WTC11 (cell line): ENCODE measurements at regions not wholly inside any gene's neighbourhood (a gene's known extent, or its start where the extent isn't known, plus 50 kb on each side); places are given as distances from the start of the nearest gene placed in this dataset.

Experiments used
- ATAC-seq: fragments of 200-7000 bp; cut with Tn5 transposase; 2 replicates; pipeline ENCODE4 v1.10.0; 2021; ENCODE audit warnings: mild to moderate bottlenecking, moderate library complexity
- CTCF ChIA-PET: fragments of 300-600 bp; sonication (Branson Sonifier 250); formaldehyde crosslinking; loops from one replicate; lab custom pipeline; 2021; ENCODE audit warnings: antibody characterized with exemption; lab: Charles Lee
- POLR2A ChIA-PET: fragments of 350-600 bp; sonication (Branson Sonifier 250); formaldehyde crosslinking; loops from one replicate; lab custom pipeline; 2021; ENCODE audit warnings: antibody characterized with exemption; lab: Charles Lee
- DNase-seq: peaks from one replicate; pipeline ENCODE4 v3.0.0; 2021; ENCODE audit warnings: low spot score
- H3K27ac Mint-ChIP-seq: 2 replicates; pipeline ENCODE4 v1.8.0; 2021; ENCODE audit warnings: mixed read lengths
- H3K27me3 Mint-ChIP-seq: 2 replicates; pipeline ENCODE4 v1.8.0; 2021; ENCODE audit warnings: low read depth, mild to moderate bottlenecking, moderate library complexity, mixed read lengths
- H3K36me3 Mint-ChIP-seq: 2 replicates; pipeline ENCODE4 v1.8.0; 2021; ENCODE audit warnings: mixed read lengths
- H3K4me1 Mint-ChIP-seq: 2 replicates; pipeline ENCODE4 v1.8.0; 2022; ENCODE audit warnings: mixed read lengths
- H3K4me3 Mint-ChIP-seq: 2 replicates; pipeline ENCODE4 v1.8.0; 2021; ENCODE audit warnings: mild to moderate bottlenecking, moderate library complexity, mixed read lengths
- H3K9me3 Mint-ChIP-seq: 2 replicates; pipeline ENCODE4 v1.8.0; 2021; ENCODE audit warnings: mixed read lengths
- ATF1 ChIP-seq: sonication (generic); formaldehyde crosslinking; IDR thresholded peaks from 2 replicates; pipeline ENCODE4 v1.8.1; 2023; ENCODE audit warnings: mild to moderate bottlenecking, moderate library complexity, missing genetic modification reagents
- ATF6 ChIP-seq: sonication (generic); formaldehyde crosslinking; IDR thresholded peaks from 2 replicates; pipeline ENCODE4 v1.8.1; 2023; ENCODE audit warnings: mild to moderate bottlenecking, missing genetic modification reagents
- CDX4 ChIP-seq: fragments of 250-450 bp; sonication (Bioruptor Pico); IDR thresholded peaks from 2 replicates; pipeline ENCODE4 v1.9.0; 2021; ENCODE audit warnings: moderate library complexity, mild to moderate bottlenecking, inconsistent platforms, borderline replicate concordance
- EMX1 ChIP-seq: fragments of 250-450 bp; sonication (Bioruptor Pico); IDR thresholded peaks from 2 replicates; pipeline ENCODE4 v1.8.0; 2021; ENCODE audit warnings: mild to moderate bottlenecking
- ETV6 ChIP-seq: sonication (generic); formaldehyde crosslinking; IDR thresholded peaks from 2 replicates; pipeline ENCODE4 v1.8.1; 2022; ENCODE audit warnings: mild to moderate bottlenecking, missing genetic modification reagents
- GABPB1 ChIP-seq: sonication (generic); formaldehyde crosslinking; IDR thresholded peaks from 2 replicates; pipeline ENCODE4 v1.8.1; 2023; ENCODE audit warnings: mild to moderate bottlenecking, missing genetic modification reagents
- GRHL2 ChIP-seq: fragments of 250-450 bp; sonication (Bioruptor Pico); IDR thresholded peaks from 2 replicates; pipeline ENCODE4 v1.8.0; 2022; ENCODE audit warnings: mild to moderate bottlenecking, moderate library complexity; ENCODE audit not compliant: insufficient replicate concordance, severe bottlenecking
- RELA ChIP-seq: sonication (generic); formaldehyde crosslinking; IDR thresholded peaks from 2 replicates; pipeline ENCODE4 v1.8.1; 2022; ENCODE audit warnings: missing genetic modification reagents, mild to moderate bottlenecking, borderline replicate concordance
- TP53 ChIP-seq: sonication (generic); formaldehyde crosslinking; IDR thresholded peaks from 2 replicates; pipeline ENCODE4 v1.8.1; 2023; ENCODE audit warnings: mild to moderate bottlenecking, missing genetic modification reagents
- USF2 ChIP-seq: sonication (generic); formaldehyde crosslinking; IDR thresholded peaks from 2 replicates; pipeline ENCODE4 v1.8.1; 2023; ENCODE audit warnings: mild to moderate bottlenecking, missing genetic modification reagents, moderate library complexity
- ZNF121 ChIP-seq: sonication (generic); formaldehyde crosslinking; IDR thresholded peaks from 2 replicates; pipeline ENCODE4 v1.8.0; 2023; ENCODE audit warnings: missing genetic modification reagents
- ZNF232 ChIP-seq: sonication (generic); formaldehyde crosslinking; IDR thresholded peaks from 2 replicates; pipeline ENCODE4 v1.8.0; 2022; ENCODE audit warnings: mild to moderate bottlenecking, missing genetic modification reagents
- ZNF317 ChIP-seq: sonication (generic); formaldehyde crosslinking; IDR thresholded peaks from 2 replicates; pipeline ENCODE4 v1.8.1; 2023; ENCODE audit warnings: low read depth, mild to moderate bottlenecking, moderate library complexity, missing genetic modification reagents, borderline replicate concordance
- ZNF416 ChIP-seq: fragments of 250-450 bp; sonication (Bioruptor Pico); IDR thresholded peaks from 2 replicates; pipeline ENCODE4 v1.9.0; 2021; ENCODE audit warnings: mild to moderate bottlenecking, inconsistent platforms
- ZNF512 ChIP-seq: sonication (generic); formaldehyde crosslinking; IDR thresholded peaks from 2 replicates; pipeline ENCODE4 v1.8.1; 2022; ENCODE audit warnings: missing genetic modification reagents, borderline replicate concordance
- ZNF671 ChIP-seq: fragments of 250-450 bp; sonication (Bioruptor Pico); IDR thresholded peaks from 2 replicates; pipeline ENCODE4 v1.8.0; 2021; ENCODE audit warnings: mild to moderate bottlenecking
- TF ChIP-seq, protein P1 (sequence below): sonication (generic); formaldehyde crosslinking; conservative IDR thresholded peaks from 2 replicates; pipeline ENCODE4 v1.8.1; 2022; ENCODE audit warnings: mild to moderate bottlenecking, missing genetic modification reagents
- TF ChIP-seq, protein P2 (sequence below): sonication (generic); formaldehyde crosslinking; IDR thresholded peaks from 2 replicates; pipeline ENCODE4 v1.8.0; 2023; ENCODE audit warnings: missing genetic modification reagents
- TF ChIP-seq, protein P3 (sequence below): sonication (generic); formaldehyde crosslinking; IDR thresholded peaks from 2 replicates; pipeline ENCODE4 v1.8.0; 2022; ENCODE audit warnings: mild to moderate bottlenecking, missing genetic modification reagents

DNA sequence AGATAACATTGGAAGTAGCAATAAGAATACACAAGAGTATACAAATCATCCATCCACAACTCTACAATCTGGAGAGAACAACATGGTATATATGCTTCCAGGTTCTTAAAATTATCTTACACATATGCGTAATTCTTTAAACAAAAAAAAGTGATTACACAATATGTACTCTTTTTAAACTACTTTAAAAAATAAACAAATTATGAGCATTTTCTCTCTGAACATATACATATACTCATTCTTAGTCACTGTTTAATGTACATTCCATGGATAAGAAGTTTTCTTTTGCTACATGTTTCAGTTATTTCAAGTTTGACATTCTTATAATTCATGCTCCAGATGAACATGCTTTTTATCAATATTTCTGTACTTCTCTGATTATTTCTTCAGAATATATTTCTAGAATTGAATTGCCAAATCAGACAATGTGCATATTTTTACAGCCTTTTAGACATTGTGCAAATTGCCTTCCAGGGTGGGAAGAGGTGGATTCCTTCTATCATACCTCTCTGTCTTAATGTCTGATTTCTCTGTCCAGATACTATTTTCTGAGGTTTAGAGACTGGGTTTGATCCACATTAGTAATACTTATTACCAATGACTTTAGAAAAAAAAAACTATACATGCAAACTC, 551.6 kb downstream of the METTL15 start:
- Mint-ChIP-seq H3K27me3 (no peaks in the 10 kb centered on the region), H3K36me3 (peaks cover 5% of the 10 kb centered on the region; the same call in 1 of the 2 replicates), H3K4me1 (no peaks in the 10 kb centered on the region), H3K9me3 (peaks cover 21% of the 10 kb centered on the region), H3K27ac (no peak overlapping the region), H3K4me3 (no peak overlapping the region)
- ChIA-PET POLR2A (no interaction called here), CTCF (no interaction called here)
- DNase-seq = no peak
- ATAC-seq = no peak
- TF ChIP-seq ZNF121 (CRISPR knock-in tag) = no peak
- TF ChIP-seq ZNF232 = no peak
- TF ChIP-seq GABPB1 (CRISPR knock-in tag) = no peak
- TF ChIP-seq GRHL2 = no peak
- no peak for TF ChIP-seq EMX1 (CRISPR knock-in tag)
- TF ChIP-seq, protein P1, sequence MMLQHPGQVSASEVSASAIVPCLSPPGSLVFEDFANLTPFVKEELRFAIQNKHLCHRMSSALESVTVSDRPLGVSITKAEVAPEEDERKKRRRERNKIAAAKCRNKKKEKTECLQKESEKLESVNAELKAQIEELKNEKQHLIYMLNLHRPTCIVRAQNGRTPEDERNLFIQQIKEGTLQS (CRISPR knock-in tag) = no peak
- TF ChIP-seq ZNF416 = no peak
- no peak for TF ChIP-seq ZNF671 (CRISPR knock-in tag)
- no peak for TF ChIP-seq TP53
- TF ChIP-seq USF2 = no peak
- TF ChIP-seq, protein P2, sequence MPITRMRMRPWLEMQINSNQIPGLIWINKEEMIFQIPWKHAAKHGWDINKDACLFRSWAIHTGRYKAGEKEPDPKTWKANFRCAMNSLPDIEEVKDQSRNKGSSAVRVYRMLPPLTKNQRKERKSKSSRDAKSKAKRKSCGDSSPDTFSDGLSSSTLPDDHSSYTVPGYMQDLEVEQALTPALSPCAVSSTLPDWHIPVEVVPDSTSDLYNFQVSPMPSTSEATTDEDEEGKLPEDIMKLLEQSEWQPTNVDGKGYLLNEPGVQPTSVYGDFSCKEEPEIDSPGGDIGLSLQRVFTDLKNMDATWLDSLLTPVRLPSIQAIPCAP (CRISPR knock-in tag) = no peak
- no peak for TF ChIP-seq RELA
- TF ChIP-seq ETV6 (CRISPR knock-in tag) = no peak
- TF ChIP-seq ATF6 (CRISPR knock-in tag) = no peak
- no peak for TF ChIP-seq ATF1
- TF ChIP-seq, protein P3, sequence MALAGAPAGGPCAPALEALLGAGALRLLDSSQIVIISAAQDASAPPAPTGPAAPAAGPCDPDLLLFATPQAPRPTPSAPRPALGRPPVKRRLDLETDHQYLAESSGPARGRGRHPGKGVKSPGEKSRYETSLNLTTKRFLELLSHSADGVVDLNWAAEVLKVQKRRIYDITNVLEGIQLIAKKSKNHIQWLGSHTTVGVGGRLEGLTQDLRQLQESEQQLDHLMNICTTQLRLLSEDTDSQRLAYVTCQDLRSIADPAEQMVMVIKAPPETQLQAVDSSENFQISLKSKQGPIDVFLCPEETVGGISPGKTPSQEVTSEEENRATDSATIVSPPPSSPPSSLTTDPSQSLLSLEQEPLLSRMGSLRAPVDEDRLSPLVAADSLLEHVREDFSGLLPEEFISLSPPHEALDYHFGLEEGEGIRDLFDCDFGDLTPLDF (CRISPR knock-in tag) = no peak
- TF ChIP-seq ZNF317 (CRISPR knock-in tag) = no peak
- no peak for TF ChIP-seq CDX4 (CRISPR knock-in tag)
- no peak for TF ChIP-seq ZNF512 (CRISPR knock-in tag)
